Keratinocyte (primary cell): ENCODE measurements at regions not wholly inside any gene's neighbourhood (a gene's known extent, or its start where the extent isn't known, plus 50 kb on each side); places are given as distances from the start of the nearest gene placed in this dataset.

Source experiments
- DNase-seq: peaks from one replicate; pipeline ENCODE4 v3.0.0-alpha.2; 2011; ENCODE audit warnings: low read depth, missing footprints, low spot score
- FAIRE-seq: peaks from 2 replicates; lab custom pipeline; 2011; peaks lifted over from hg19 to GRCh38; lab: Jason Lieb, UNC
- H2AFZ ChIP-seq: 2 replicates; pipeline ENCODE4 v1.6.0; 2012; ENCODE audit warnings: low read length, control low read depth, inconsistent platforms; ENCODE audit not compliant: control insufficient read depth
- H3K27ac ChIP-seq: 2 replicates; pipeline ENCODE4 v1.5.1; 2011; ENCODE audit warnings: low read length; ENCODE audit not compliant: control insufficient read depth, insufficient read depth
- H3K27me3 ChIP-seq: 3 replicates; pipeline ENCODE4 v1.6.0; 2011; ENCODE audit warnings: low read length; ENCODE audit not compliant: control insufficient read depth, insufficient read depth; ENCODE audit errors: extremely low read depth
- H3K36me3 ChIP-seq, 2 experiments: 2 replicates in 1 of 2; 3 replicates in 1 of 2; pipeline ENCODE4 v1.5.1; 2011; ENCODE audit warnings: low read length in 2 of 2, mild to moderate bottlenecking in 1 of 2; ENCODE audit not compliant: control insufficient read depth in 2 of 2, insufficient read depth in 2 of 2; ENCODE audit errors: extremely low read depth in 1 of 2
- H3K4me1 ChIP-seq: 3 replicates; pipeline ENCODE4 v1.5.1; 2011; ENCODE audit warnings: low read length; ENCODE audit not compliant: control insufficient read depth, insufficient read depth; ENCODE audit errors: extremely low read depth
- H3K4me2 ChIP-seq: 3 replicates; pipeline ENCODE4 v1.6.0; 2011; ENCODE audit warnings: low read depth, low read length; ENCODE audit not compliant: control insufficient read depth, insufficient read depth; ENCODE audit errors: extremely low read depth
- H3K4me3 ChIP-seq, 3 experiments: fragments of 200-600 bp in 1 of 3; sonication (generic) in 1 of 3; 2 replicates in 2 of 3; 3 replicates in 1 of 3; pipeline ENCODE4 v1.5.1; 2011 to 2016; ENCODE audit warnings: low read length in 3 of 3, mild to moderate bottlenecking in 3 of 3, control low read depth in 2 of 3, inconsistent platforms in 1 of 3, low read depth in 1 of 3, mixed read lengths in 1 of 3, mixed run types in 1 of 3, moderate library complexity in 1 of 3; ENCODE audit not compliant: control insufficient read depth in 2 of 3, insufficient read depth in 2 of 3; ENCODE audit errors: extremely low read depth in 1 of 3
- H3K79me2 ChIP-seq: 2 replicates; pipeline ENCODE4 v1.6.0; 2012; ENCODE audit warnings: low read length; ENCODE audit not compliant: control insufficient read depth, insufficient read depth
- H3K9ac ChIP-seq: 3 replicates; pipeline ENCODE4 v1.6.0; 2011; ENCODE audit warnings: low read length; ENCODE audit not compliant: control insufficient read depth, insufficient read depth; ENCODE audit errors: extremely low read depth
- H3K9me1 ChIP-seq: 3 replicates; pipeline ENCODE4 v1.6.0; 2011; ENCODE audit warnings: low read length; ENCODE audit not compliant: control insufficient read depth, insufficient read depth; ENCODE audit errors: extremely low read depth
- H3K9me3 ChIP-seq: 2 replicates; pipeline ENCODE4 v1.5.1; 2012; ENCODE audit warnings: low read depth, low read length; ENCODE audit not compliant: control insufficient read depth
- H4K20me1 ChIP-seq: 3 replicates; pipeline ENCODE4 v1.6.0; 2011; ENCODE audit warnings: low read length; ENCODE audit not compliant: control insufficient read depth, insufficient read depth; ENCODE audit errors: extremely low read depth
- EZH2 ChIP-seq: IDR thresholded peaks from one replicate; pipeline ENCODE4 v1.6.1; 2012; ENCODE audit warnings: inconsistent platforms, mild to moderate bottlenecking, low read length, moderate library complexity
- dilution Hi-C: fragments of 300-500 bp; cut with MboI; formaldehyde crosslinking; loops from one replicate; pipeline ENCODE4 v1.7.0; 2020; ENCODE audit warnings: low sequenced_read_pairs; ENCODE audit not compliant: extremely low pct_ligation_motif_present
- TF ChIP-seq, protein P1 (sequence below), 3 experiments: IDR thresholded peaks in 1 of 3; conservative IDR thresholded peaks in 1 of 3; optimal IDR thresholded peaks in 1 of 3; 2 replicates in 2 of 3; 3 replicates in 1 of 3; pipeline versions ENCODE3 to v1.5.1; 2011; ENCODE audit warnings: low read length in 3 of 3, mild to moderate bottlenecking in 3 of 3, moderate library complexity in 2 of 3, control low read depth in 1 of 3, inconsistent platforms in 1 of 3; ENCODE audit not compliant: insufficient read depth in 2 of 3; ENCODE audit errors: extremely low read depth in 1 of 3

DNA sequence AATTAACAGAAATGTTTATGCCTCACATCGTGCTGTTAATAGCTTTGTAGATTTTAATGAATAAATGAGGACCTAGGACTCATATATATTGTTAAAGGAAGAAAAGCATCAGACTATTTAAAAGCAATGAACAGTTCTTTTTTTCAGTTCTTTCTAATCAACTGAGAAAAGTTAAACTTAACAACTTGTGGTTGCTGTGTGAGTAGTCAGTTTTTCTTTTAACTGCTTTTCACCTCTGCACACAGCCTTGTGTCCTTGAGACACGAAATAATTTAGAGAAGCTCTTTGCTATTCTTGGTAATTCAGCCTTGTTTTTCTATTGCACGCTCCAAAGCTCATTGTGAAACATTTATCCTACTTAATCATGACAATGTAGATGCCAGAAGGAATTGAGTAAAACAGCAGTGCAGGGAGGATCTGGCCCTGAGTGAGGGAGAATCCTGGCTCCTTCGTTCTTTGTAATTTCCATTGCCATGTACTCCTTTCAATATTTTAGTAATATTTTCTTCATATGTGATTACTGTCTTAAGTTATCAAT lies 499.0 kb downstream of the PYDC2 start:
- Histone ChIP-seq H3K4me1 (no peaks in the 10 kb centered on the region), H3K36me3 (no peaks in the 10 kb centered on the region), H3K9ac (no peak overlapping the region), H3K4me2 (no peak overlapping the region), H3K79me2 (no peaks in the 10 kb centered on the region), H3K9me3 (no peaks in the 10 kb centered on the region), H3K9me1 (no peaks in the 10 kb centered on the region), H3K27me3 (no peaks in the 10 kb centered on the region), H3K27ac (no peak overlapping the region), H2AFZ (no peak overlapping the region), H4K20me1 (no peaks in the 10 kb centered on the region), H3K4me3 (no peak overlapping the region)
- no peak for DNase-seq
- no peak for FAIRE-seq
- dilution Hi-C loops: no loop called here
- no peak for TF ChIP-seq EZH2

DNA sequence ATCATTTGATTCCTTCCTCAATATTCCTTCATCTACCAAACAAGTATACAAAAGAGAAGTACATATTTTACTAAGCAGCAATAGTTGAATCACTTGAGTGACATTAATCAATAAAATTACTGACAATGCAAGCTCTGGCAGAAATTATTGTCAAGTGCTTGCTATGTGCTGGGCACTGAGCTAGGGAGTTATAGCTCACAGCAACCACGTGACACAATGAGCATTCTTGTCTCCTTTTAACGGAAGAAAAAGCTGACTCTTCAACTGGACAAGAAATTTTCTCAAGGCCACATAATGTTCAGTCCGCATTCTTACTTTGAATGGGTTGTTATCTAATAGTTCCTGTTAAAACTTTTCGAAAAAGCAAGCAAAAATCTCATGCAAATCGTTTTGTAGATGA lies 500.1 kb downstream of the PYDC2 start:
- no peaks in the 10 kb centered on the region for H3K79me2 ChIP-seq
- no peaks in the 10 kb centered on the region for H3K36me3 ChIP-seq
- no peaks in the 10 kb centered on the region for H3K4me1 ChIP-seq
- no peak overlapping the region for H2AFZ ChIP-seq
- no peaks in the 10 kb centered on the region for H4K20me1 ChIP-seq
- DNase-seq: no peak
- H3K27me3 ChIP-seq: no peaks in the 10 kb centered on the region
- H3K9me3 ChIP-seq: no peaks in the 10 kb centered on the region
- H3K27ac ChIP-seq: no peak overlapping the region
- FAIRE-seq: no peak
- H3K9ac ChIP-seq: no peak overlapping the region
- no peak overlapping the region for H3K4me3 ChIP-seq
- TF ChIP-seq EZH2: no peak
- TF ChIP-seq, protein P1, sequence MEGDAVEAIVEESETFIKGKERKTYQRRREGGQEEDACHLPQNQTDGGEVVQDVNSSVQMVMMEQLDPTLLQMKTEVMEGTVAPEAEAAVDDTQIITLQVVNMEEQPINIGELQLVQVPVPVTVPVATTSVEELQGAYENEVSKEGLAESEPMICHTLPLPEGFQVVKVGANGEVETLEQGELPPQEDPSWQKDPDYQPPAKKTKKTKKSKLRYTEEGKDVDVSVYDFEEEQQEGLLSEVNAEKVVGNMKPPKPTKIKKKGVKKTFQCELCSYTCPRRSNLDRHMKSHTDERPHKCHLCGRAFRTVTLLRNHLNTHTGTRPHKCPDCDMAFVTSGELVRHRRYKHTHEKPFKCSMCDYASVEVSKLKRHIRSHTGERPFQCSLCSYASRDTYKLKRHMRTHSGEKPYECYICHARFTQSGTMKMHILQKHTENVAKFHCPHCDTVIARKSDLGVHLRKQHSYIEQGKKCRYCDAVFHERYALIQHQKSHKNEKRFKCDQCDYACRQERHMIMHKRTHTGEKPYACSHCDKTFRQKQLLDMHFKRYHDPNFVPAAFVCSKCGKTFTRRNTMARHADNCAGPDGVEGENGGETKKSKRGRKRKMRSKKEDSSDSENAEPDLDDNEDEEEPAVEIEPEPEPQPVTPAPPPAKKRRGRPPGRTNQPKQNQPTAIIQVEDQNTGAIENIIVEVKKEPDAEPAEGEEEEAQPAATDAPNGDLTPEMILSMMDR (optimal IDR thresholded peaks at IDR 0.05 in 1 of 3, IDR thresholded peaks at IDR 0.05 in 1 of 3, conservative IDR thresholded peaks at IDR 0.05 in 1 of 3; ENCODE audit: extremely low read depth in 1 of 3, insufficient read depth in 2 of 3, low read length in 3 of 3): no peak
- dilution Hi-C loops: no loop called here
- no peak overlapping the region for H3K4me2 ChIP-seq
- H3K9me1 ChIP-seq: no peaks in the 10 kb centered on the region

DNA sequence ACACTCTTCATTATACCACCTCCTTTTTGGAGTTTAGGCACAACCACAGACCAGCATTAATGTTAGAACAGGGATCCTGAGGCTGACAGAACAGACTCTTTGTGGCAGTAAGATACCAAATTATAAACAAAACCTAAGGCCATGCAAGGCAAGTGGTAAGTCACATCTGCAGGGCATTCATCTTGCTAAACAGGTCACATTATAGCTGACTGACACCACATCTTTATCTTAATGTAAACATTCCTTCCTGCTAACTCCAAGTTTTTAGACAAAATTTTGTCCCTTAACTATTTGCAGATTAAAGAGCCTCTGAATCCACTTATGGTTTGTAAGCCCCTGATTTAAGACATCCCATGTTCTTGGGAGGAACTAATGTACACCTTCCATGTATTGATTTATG lies 500.6 kb downstream of the PYDC2 start:
- DNase-seq (no peak), FAIRE-seq (no peak)
- no peaks in the 10 kb centered on the region for H3K4me1 ChIP-seq
- dilution Hi-C loops: no loop called here
- H3K4me3 ChIP-seq: no peak overlapping the region
- no peaks in the 10 kb centered on the region for H3K79me2 ChIP-seq
- no peaks in the 10 kb centered on the region for H3K36me3 ChIP-seq
- H2AFZ ChIP-seq: no peak overlapping the region
- no peak overlapping the region for H3K4me2 ChIP-seq
- no peaks in the 10 kb centered on the region for H4K20me1 ChIP-seq
- no peak overlapping the region for H3K9ac ChIP-seq
- H3K9me3 ChIP-seq: no peaks in the 10 kb centered on the region
- H3K27me3 ChIP-seq: no peaks in the 10 kb centered on the region
- no peak overlapping the region for H3K27ac ChIP-seq
- TF ChIP-seq, protein P1 (optimal IDR thresholded peaks at IDR 0.05 in 1 of 3, IDR thresholded peaks at IDR 0.05 in 1 of 3, conservative IDR thresholded peaks at IDR 0.05 in 1 of 3; ENCODE audit: extremely low read depth in 1 of 3, insufficient read depth in 2 of 3, low read length in 3 of 3): no peak
- TF ChIP-seq EZH2: no peak
- H3K9me1 ChIP-seq: no peaks in the 10 kb centered on the region
